Endothelial cell of umbilical vein (primary cell): ENCODE measurements at regions not wholly inside any gene's neighbourhood (a gene's known extent, or its start where the extent isn't known, plus 50 kb on each side); places are given as distances from the start of the nearest gene placed in this dataset.

Experiments used
- BruUV-seq: library from RNA; stranded (reverse); fragments of 400-500 nt; replicated peaks from 2 replicates; lab custom pipeline; 2021; lab: Mats Ljungman, UMichigan
- CTCF ChIA-PET: fragments of 300-600, 350-600 bp; sonication (Branson Sonifier 250); formaldehyde crosslinking; loops from one replicate; lab custom pipeline; 2021; ENCODE audit warnings: antibody characterized with exemption, inconsistent platforms; lab: Charles Lee
- POLR2A ChIA-PET: fragments of 300-600, 350-600 bp; sonication (Branson Sonifier 250); formaldehyde crosslinking; loops from one replicate; lab custom pipeline; 2021; ENCODE audit warnings: antibody characterized with exemption, inconsistent platforms; lab: Charles Lee
- DNase-seq: peaks from one replicate; pipeline ENCODE4 v3.0.0-alpha.2; 2011; ENCODE audit warnings: low read depth, low spot score
- FAIRE-seq: peaks from 2 replicates; lab custom pipeline; 2011; peaks lifted over from hg19 to GRCh38; lab: Jason Lieb, UNC
- H2AFZ ChIP-seq: 2 replicates; pipeline ENCODE4 v1.6.0; 2012; ENCODE audit warnings: low read depth, low read length, control low read depth, inconsistent platforms
- H3K27ac ChIP-seq: 2 replicates; pipeline ENCODE4 v1.5.1; 2011; ENCODE audit warnings: low read depth, mild to moderate bottlenecking, control low read depth, low read length, moderate library complexity; ENCODE audit not compliant: insufficient read depth
- H3K27me3 ChIP-seq, 2 experiments: 2 replicates each; pipeline versions ENCODE4 v1.6.0 to v1.6.1; 2011; ENCODE audit warnings: low read length in 2 of 2, mixed read lengths in 1 of 2; ENCODE audit not compliant: control insufficient read depth in 2 of 2, insufficient read depth in 2 of 2
- H3K36me3 ChIP-seq, 2 experiments: 2 replicates in 1 of 2; 3 replicates in 1 of 2; pipeline ENCODE4 v1.5.1; 2011; ENCODE audit warnings: low read length in 2 of 2, mild to moderate bottlenecking in 1 of 2, moderate library complexity in 1 of 2; ENCODE audit not compliant: control insufficient read depth in 2 of 2, insufficient read depth in 2 of 2; ENCODE audit errors: extremely low read depth in 1 of 2
- H3K4me1 ChIP-seq: 3 replicates; pipeline ENCODE4 v1.5.1; 2011; ENCODE audit warnings: mild to moderate bottlenecking, low read length; ENCODE audit not compliant: control insufficient read depth, insufficient read depth; ENCODE audit errors: extremely low read depth
- H3K4me2 ChIP-seq: 2 replicates; pipeline ENCODE4 v1.6.1; 2011; ENCODE audit warnings: low read length, control low read depth, mixed read lengths; ENCODE audit not compliant: insufficient read depth
- H3K4me3 ChIP-seq, 3 experiments: fragments of 200-600 bp in 1 of 3; sonication (generic), shearing (Covaris generic) in 1 of 3; replicated peaks in 1 of 3; 2 replicates each; pipeline ENCODE4 v1.5.1; 2011 to 2016; ENCODE audit warnings: control low read depth in 3 of 3, low read length in 3 of 3, mild to moderate bottlenecking in 2 of 3, inconsistent platforms in 1 of 3, low read depth in 1 of 3, moderate library complexity in 1 of 3; ENCODE audit not compliant: insufficient read depth in 1 of 3
- H3K79me2 ChIP-seq: 2 replicates; pipeline ENCODE4 v1.6.0; 2012; ENCODE audit warnings: low read length, inconsistent platforms; ENCODE audit not compliant: control insufficient read depth, insufficient read depth
- H3K9ac ChIP-seq: replicated peaks from 2 replicates; pipeline ENCODE3; 2011; ENCODE audit warnings: low read length, control low read depth; ENCODE audit not compliant: insufficient read depth; ENCODE audit errors: extremely low read depth
- H3K9me1 ChIP-seq: replicated peaks from 3 replicates; pipeline ENCODE4 v1.6.0; 2011; ENCODE audit warnings: mild to moderate bottlenecking, low read length; ENCODE audit not compliant: control insufficient read depth, insufficient read depth; ENCODE audit errors: extremely low read depth
- H3K9me3 ChIP-seq: replicated peaks from 2 replicates; pipeline ENCODE4 v1.5.1; 2012; ENCODE audit warnings: low read length, inconsistent platforms; ENCODE audit not compliant: control insufficient read depth, insufficient read depth
- H4K20me1 ChIP-seq: replicated peaks from 2 replicates; pipeline ENCODE3; 2011; ENCODE audit warnings: mild to moderate bottlenecking, low read length; ENCODE audit not compliant: control insufficient read depth, insufficient read depth; ENCODE audit errors: extremely low read depth
- EZH2 ChIP-seq: IDR thresholded peaks from 2 replicates; pipeline ENCODE4 v1.6.1; 2012; ENCODE audit warnings: borderline replicate concordance, low read depth, mild to moderate bottlenecking, moderate library complexity, low read length, inconsistent platforms; ENCODE audit not compliant: severe bottlenecking
- FOS ChIP-seq: IDR thresholded peaks from 2 replicates; pipeline ENCODE4 v1.6.1; 2011; ENCODE audit warnings: mild to moderate bottlenecking, low read length, moderate library complexity, borderline replicate concordance; ENCODE audit not compliant: insufficient read depth
- GATA2 ChIP-seq: IDR thresholded peaks from 2 replicates; pipeline ENCODE4 v1.7.0; 2011; ENCODE audit warnings: low read depth, mild to moderate bottlenecking, moderate library complexity, mixed read lengths, low read length; ENCODE audit not compliant: insufficient read length, insufficient read depth
- JUN ChIP-seq: IDR thresholded peaks from 2 replicates; pipeline ENCODE4 v1.6.1; 2011; ENCODE audit warnings: borderline replicate concordance, low read depth; ENCODE audit not compliant: insufficient read length, insufficient read depth
- MYC ChIP-seq: IDR thresholded peaks from one replicate; pipeline ENCODE4 v1.6.1; 2011; ENCODE audit warnings: mild to moderate bottlenecking, low read depth, low read length
- POLR2A ChIP-seq: IDR thresholded peaks from 2 replicates; pipeline ENCODE4 v1.6.1; 2012; ENCODE audit warnings: low read depth, mild to moderate bottlenecking, control low read depth, low read length
- POLR2AphosphoS5 ChIP-seq: IDR thresholded peaks from 2 replicates; pipeline ENCODE4 v1.6.1; 2012; ENCODE audit warnings: low read depth, mild to moderate bottlenecking, control low read depth, low read length, moderate library complexity; ENCODE audit not compliant: insufficient read depth
- dilution Hi-C: fragments of 300-500 bp; cut with MboI; formaldehyde crosslinking; loops from one replicate; pipeline ENCODE4 v1.15.0; 2019; ENCODE audit warnings: low sequenced_read_pairs; ENCODE audit not compliant: extremely low pct_ligation_motif_present
- intact Hi-C: fragments of 100-400 bp; cut with micrococcal nuclease; formaldehyde crosslinking; loops from one replicate; pipeline ENCODE4 v1.10.0; 2022
- TF ChIP-seq, protein P1 (sequence below), 2 donors: IDR thresholded peaks; 1 replicate in 1 of 2; 2 replicates in 1 of 2; pipeline ENCODE4 v1.5.1; 2011; ENCODE audit warnings: low read length in 2 of 2, mild to moderate bottlenecking in 2 of 2, moderate library complexity in 2 of 2, control low read depth in 1 of 2, inconsistent platforms in 1 of 2, low read depth in 1 of 2; ENCODE audit not compliant: insufficient read depth in 1 of 2; ENCODE audit errors: extremely low read depth in 1 of 2
- TF ChIP-seq, protein P2 (sequence below): IDR thresholded peaks from 2 replicates; pipeline ENCODE4 v1.6.1; 2011; ENCODE audit not compliant: insufficient read depth, insufficient read length

DNA sequence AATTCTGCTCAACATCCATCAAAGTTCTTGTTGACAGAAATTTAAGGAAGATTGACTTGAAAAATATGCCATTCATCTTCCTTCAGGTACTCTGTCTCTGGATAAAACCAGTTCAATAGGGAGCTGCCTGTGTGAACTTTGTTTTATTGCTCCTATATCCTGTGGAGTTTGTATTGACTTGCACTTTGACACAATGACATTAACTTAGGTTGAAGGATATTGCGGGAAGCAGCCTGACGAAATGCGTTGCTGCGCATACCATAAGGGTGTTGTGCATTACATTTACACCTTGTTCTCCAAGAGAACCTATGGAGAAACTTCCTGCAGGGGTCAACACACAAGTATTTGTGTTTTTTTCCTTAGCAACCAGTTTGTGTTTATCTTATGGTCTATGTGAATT lies 185.4 kb upstream of the GRIK2 start:
- Histone ChIP-seq H2AFZ (no peak overlapping the region), H3K36me3 (no peaks in the 10 kb centered on the region), H3K9me3 (peaks cover 4% of the 10 kb centered on the region), H3K4me2 (no peak overlapping the region), H4K20me1 (no peaks in the 10 kb centered on the region), H3K4me1 (no peaks in the 10 kb centered on the region), H3K27ac (no peak overlapping the region), H3K9ac (no peak overlapping the region), H3K4me3 (no peak overlapping the region), H3K9me1 (no peaks in the 10 kb centered on the region), H3K27me3 (no peaks in the 10 kb centered on the region), H3K79me2 (no peaks in the 10 kb centered on the region)
- dilution Hi-C loops (no loop called here), intact Hi-C loops (no loop called here)
- FAIRE-seq, result no peak
- POLR2A ChIA-PET, result no interaction called here
- CTCF ChIA-PET, result no interaction called here
- TF ChIP-seq FOS (no peak), JUN (no peak), POLR2A (no peak), POLR2AphosphoS5 (no peak)
- no peak for DNase-seq
- BruUV-seq, result no TSS peak

DNA sequence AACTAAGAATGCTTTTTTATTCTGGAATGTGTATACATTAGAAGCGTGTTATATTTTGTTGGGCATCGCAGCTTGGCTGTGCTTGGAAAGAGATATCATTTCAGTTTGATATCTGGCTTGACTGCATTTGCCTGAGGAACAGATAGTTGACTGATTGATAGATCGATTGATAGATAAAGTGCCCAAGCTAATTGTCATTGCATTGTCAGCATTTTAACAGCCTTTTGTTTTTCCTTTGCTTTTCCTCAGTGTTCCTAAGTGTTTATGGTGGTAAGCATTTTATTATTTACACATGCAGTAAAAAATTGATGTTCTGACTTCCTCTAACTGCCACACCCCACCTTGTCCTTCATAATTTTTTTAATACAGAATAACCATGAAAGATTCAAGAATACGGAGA lies 180.9 kb upstream of the GRIK2 start:
- H3K4me2 ChIP-seq, result no peak overlapping the region
- no peaks in the 10 kb centered on the region for H3K36me3 ChIP-seq
- no peaks in the 10 kb centered on the region for H4K20me1 ChIP-seq
- ChIA-PET POLR2A (no interaction called here), CTCF (no interaction called here)
- H3K4me1 ChIP-seq, result no peaks in the 10 kb centered on the region
- no peaks in the 10 kb centered on the region for H3K9me1 ChIP-seq
- intact Hi-C loops, result no loop called here
- H3K27ac ChIP-seq, result no peak overlapping the region
- FAIRE-seq (no peak), DNase-seq (no peak)
- TF ChIP-seq FOS, result no peak
- no peak for TF ChIP-seq JUN
- TF ChIP-seq GATA2, result no peak
- TF ChIP-seq, protein P1, sequence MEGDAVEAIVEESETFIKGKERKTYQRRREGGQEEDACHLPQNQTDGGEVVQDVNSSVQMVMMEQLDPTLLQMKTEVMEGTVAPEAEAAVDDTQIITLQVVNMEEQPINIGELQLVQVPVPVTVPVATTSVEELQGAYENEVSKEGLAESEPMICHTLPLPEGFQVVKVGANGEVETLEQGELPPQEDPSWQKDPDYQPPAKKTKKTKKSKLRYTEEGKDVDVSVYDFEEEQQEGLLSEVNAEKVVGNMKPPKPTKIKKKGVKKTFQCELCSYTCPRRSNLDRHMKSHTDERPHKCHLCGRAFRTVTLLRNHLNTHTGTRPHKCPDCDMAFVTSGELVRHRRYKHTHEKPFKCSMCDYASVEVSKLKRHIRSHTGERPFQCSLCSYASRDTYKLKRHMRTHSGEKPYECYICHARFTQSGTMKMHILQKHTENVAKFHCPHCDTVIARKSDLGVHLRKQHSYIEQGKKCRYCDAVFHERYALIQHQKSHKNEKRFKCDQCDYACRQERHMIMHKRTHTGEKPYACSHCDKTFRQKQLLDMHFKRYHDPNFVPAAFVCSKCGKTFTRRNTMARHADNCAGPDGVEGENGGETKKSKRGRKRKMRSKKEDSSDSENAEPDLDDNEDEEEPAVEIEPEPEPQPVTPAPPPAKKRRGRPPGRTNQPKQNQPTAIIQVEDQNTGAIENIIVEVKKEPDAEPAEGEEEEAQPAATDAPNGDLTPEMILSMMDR (IDR thresholded peaks at IDR 0.05; ENCODE audit: extremely low read depth in 1 of 2, insufficient read depth in 1 of 2, low read depth in 1 of 2, low read length in 2 of 2), result no peak
- TF ChIP-seq POLR2A, result no peak
- TF ChIP-seq POLR2AphosphoS5, result no peak
- TF ChIP-seq EZH2, result no peak
- TF ChIP-seq, protein P2, sequence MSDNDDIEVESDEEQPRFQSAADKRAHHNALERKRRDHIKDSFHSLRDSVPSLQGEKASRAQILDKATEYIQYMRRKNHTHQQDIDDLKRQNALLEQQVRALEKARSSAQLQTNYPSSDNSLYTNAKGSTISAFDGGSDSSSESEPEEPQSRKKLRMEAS, result no peak
- TF ChIP-seq MYC, result no peak
- no peak overlapping the region for H3K9ac ChIP-seq
- no TSS peak for BruUV-seq
- H3K9me3 ChIP-seq, result peaks cover 1% of the 10 kb centered on the region
- H3K4me3 ChIP-seq, result no peak overlapping the region
- H3K79me2 ChIP-seq, result no peaks in the 10 kb centered on the region
- no peaks in the 10 kb centered on the region for H3K27me3 ChIP-seq
- no peak overlapping the region for H2AFZ ChIP-seq
- dilution Hi-C loops, result no loop called here
